Left lung (tissue), 4 donors: ENCODE measurements at regions not wholly inside any gene's neighbourhood (a gene's known extent, or its start where the extent isn't known, plus 50 kb on each side); places are given as distances from the start of the nearest gene placed in this dataset.

Experiments
- ATAC-seq: fragments of 200-7000 bp; cut with Tn5 transposase; one replicate; pipeline ENCODE4 v1.9.1; 2020; ENCODE audit warnings: moderate library complexity
- DNase-seq, 4 donors: peaks; one replicate each; pipeline ENCODE4 v3.0.0-alpha.2; 2013 to 2020
- H3K27ac ChIP-seq, 2 donors: fragments of 200-600 bp; sonication (generic) in 1 of 2; one replicate each; pipeline versions ENCODE4 v1.5.0 to v1.8.0; 2020 to 2021
- H3K27me3 ChIP-seq, 2 donors: fragments of 200-600 bp; sonication (generic) in 1 of 2; one replicate each; pipeline versions ENCODE4 v1.5.0 to v1.8.0; 2020 to 2021
- H3K36me3 ChIP-seq, 2 donors: fragments of 200-600 bp; sonication (generic) in 1 of 2; one replicate each; pipeline versions ENCODE4 v1.5.0 to v1.8.0; 2020 to 2021
- H3K4me1 ChIP-seq, 2 donors: fragments of 200-600 bp; one replicate each; pipeline ENCODE4 v1.8.0; 2021
- H3K4me3 ChIP-seq, 2 donors: fragments of 200-600 bp; sonication (generic) in 1 of 2; one replicate each; pipeline versions ENCODE4 v1.5.0 to v1.8.0; 2020 to 2021; ENCODE audit warnings: mild to moderate bottlenecking in 1 of 2
- H3K9me3 ChIP-seq, 2 donors: fragments of 200-600 bp; sonication (generic) in 1 of 2; one replicate each; pipeline versions ENCODE4 v1.5.0 to v1.8.0; 2020 to 2021
- CTCF ChIP-seq, 2 donors: fragments of 200-600 bp; sonication (generic) in 1 of 2; IDR thresholded peaks; one replicate each; pipeline versions ENCODE4 v1.5.0 to v1.8.0; 2021; ENCODE audit warnings: antibody characterized with exemption in 2 of 2
- intact Hi-C, 2 donors: fragments of 100-400 bp; cut with DNase I; formaldehyde crosslinking; loops; one replicate each; pipeline versions ENCODE4 v1.11.2 to v1.14.2; 2022
- donor health status: DM: no; HTN: yes; CAD: no.
- donor health status: DM: no; HTN: no; CAD: no.

GRCh38 chr3:68206524-68207117 is 552.2 kb upstream of the SUCLG2 start:
- intact Hi-C loops = no loop called here
- Histone ChIP-seq H3K4me1 (no peaks in the 10 kb centered on the region), H3K4me3 (no peak overlapping the region), H3K27ac (no peak overlapping the region), H3K27me3 (no peaks in the 10 kb centered on the region), H3K9me3 (peaks cover 0 to 13% of the 10 kb centered on the region in 2 donors), H3K36me3 (no peaks in the 10 kb centered on the region)
- DNase-seq (no peak), ATAC-seq (no peak)
- no peak for TF ChIP-seq CTCF (IDR thresholded peaks at IDR 0.05)

GRCh38 chr3:68186733-68187132 is 532.3 kb upstream of the SUCLG2 start:
- intact Hi-C loops = no loop called here
- no peaks in the 10 kb centered on the region for H3K27me3 ChIP-seq
- no peak for TF ChIP-seq CTCF (IDR thresholded peaks at IDR 0.05)
- ATAC-seq (no peak), DNase-seq (no peak)
- H3K4me3 ChIP-seq = no peak overlapping the region
- no peak overlapping the region for H3K27ac ChIP-seq
- no peaks in the 10 kb centered on the region for H3K36me3 ChIP-seq
- no peaks in the 10 kb centered on the region for H3K9me3 ChIP-seq
- no peaks in the 10 kb centered on the region for H3K4me1 ChIP-seq

- no peak overlapping the region for H3K27ac ChIP-seq
These were observed 522.2 kb upstream of the SUCLG2 start for GRCh38 chr3:68176600-68176999.

GRCh38 chr3:68173012-68173634 is 518.7 kb upstream of the SUCLG2 start:
- H3K4me3 ChIP-seq = no peak overlapping the region
- H3K9me3 ChIP-seq = peaks cover 0 to 64% of the 10 kb centered on the region in 2 donors
- ATAC-seq = no peak
- no peaks in the 10 kb centered on the region for H3K27me3 ChIP-seq
- intact Hi-C loops = no loop called here
- DNase-seq = no peak
- no peaks in the 10 kb centered on the region for H3K36me3 ChIP-seq
- H3K4me1 ChIP-seq = no peaks in the 10 kb centered on the region
- H3K27ac ChIP-seq = no peak overlapping the region
- TF ChIP-seq CTCF (IDR thresholded peaks at IDR 0.05) = no peak

More at GRCh38 chr3:68176600-68176999, 522.2 kb upstream of the SUCLG2 start:
- DNase-seq (no peak), ATAC-seq (no peak)
- Histone ChIP-seq H3K4me1 (no peaks in the 10 kb centered on the region), H3K27me3 (no peaks in the 10 kb centered on the region), H3K4me3 (no peak overlapping the region), H3K9me3 (peaks cover 0 to 38% of the 10 kb centered on the region in 2 donors), H3K36me3 (no peaks in the 10 kb centered on the region)
- TF ChIP-seq CTCF (IDR thresholded peaks at IDR 0.05) = no peak
- intact Hi-C loops = no loop called here

- ATAC-seq (no peak), DNase-seq (no peak)
- intact Hi-C loops = no loop called here
These were observed 517.6 kb upstream of the SUCLG2 start for GRCh38 chr3:68172039-68172438.

More at GRCh38 chr3:68172039-68172438, 517.6 kb upstream of the SUCLG2 start:
- Histone ChIP-seq H3K27me3 (no peaks in the 10 kb centered on the region), H3K4me3 (no peak overlapping the region), H3K4me1 (no peaks in the 10 kb centered on the region), H3K27ac (no peak overlapping the region), H3K36me3 (no peaks in the 10 kb centered on the region), H3K9me3 (peaks cover 0 to 64% of the 10 kb centered on the region in 2 donors)
- no peak for TF ChIP-seq CTCF (IDR thresholded peaks at IDR 0.05)
